ENCODE measurements at regions not wholly inside any gene's neighbourhood (a gene's known extent, or its start where the extent isn't known, plus 50 kb on each side); places are given as distances from the start of the nearest gene placed in this dataset.

- TF ChIP-seq, protein P1, sequence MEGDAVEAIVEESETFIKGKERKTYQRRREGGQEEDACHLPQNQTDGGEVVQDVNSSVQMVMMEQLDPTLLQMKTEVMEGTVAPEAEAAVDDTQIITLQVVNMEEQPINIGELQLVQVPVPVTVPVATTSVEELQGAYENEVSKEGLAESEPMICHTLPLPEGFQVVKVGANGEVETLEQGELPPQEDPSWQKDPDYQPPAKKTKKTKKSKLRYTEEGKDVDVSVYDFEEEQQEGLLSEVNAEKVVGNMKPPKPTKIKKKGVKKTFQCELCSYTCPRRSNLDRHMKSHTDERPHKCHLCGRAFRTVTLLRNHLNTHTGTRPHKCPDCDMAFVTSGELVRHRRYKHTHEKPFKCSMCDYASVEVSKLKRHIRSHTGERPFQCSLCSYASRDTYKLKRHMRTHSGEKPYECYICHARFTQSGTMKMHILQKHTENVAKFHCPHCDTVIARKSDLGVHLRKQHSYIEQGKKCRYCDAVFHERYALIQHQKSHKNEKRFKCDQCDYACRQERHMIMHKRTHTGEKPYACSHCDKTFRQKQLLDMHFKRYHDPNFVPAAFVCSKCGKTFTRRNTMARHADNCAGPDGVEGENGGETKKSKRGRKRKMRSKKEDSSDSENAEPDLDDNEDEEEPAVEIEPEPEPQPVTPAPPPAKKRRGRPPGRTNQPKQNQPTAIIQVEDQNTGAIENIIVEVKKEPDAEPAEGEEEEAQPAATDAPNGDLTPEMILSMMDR (IDR thresholded peaks at IDR 0.05; ENCODE audit: low read depth, low read length), result no peak
- no peak for TF ChIP-seq EZH2phosphoT487 (IDR thresholded peaks at IDR 0.05; ENCODE audit: low read depth)
These were observed 266.7 kb downstream of the LRFN2 start for GRCh38 chr6:40320441-40320840.
